ENCODE measurements at regions not wholly inside any gene's neighbourhood (a gene's known extent, or its start where the extent isn't known, plus 50 kb on each side); places are given as distances from the start of the nearest gene placed in this dataset.

- no peak overlapping the region for H3K27ac Mint-ChIP-seq
- no peaks in the 10 kb centered on the region for H3K36me3 ChIP-seq (ENCODE audit: control insufficient read depth, insufficient read depth, low read length)
- H3K27me3 Mint-ChIP-seq (ENCODE audit: low read depth in 2 of 2): no peaks in the 10 kb centered on the region
- no peaks in the 10 kb centered on the region for H3K36me3 Mint-ChIP-seq
- H3K9me3 ChIP-seq (ENCODE audit: control insufficient read depth, insufficient read depth, low read length): peaks cover 8% of the 10 kb centered on the region
- no peaks in the 10 kb centered on the region for H3K27me3 ChIP-seq (ENCODE audit: control insufficient read depth, insufficient read depth, low read length)
- TF ChIP-seq CTCF (IDR thresholded peaks at IDR 0.05): no peak
- H3K9me3 Mint-ChIP-seq: peaks cover 5 to 9% of the 10 kb centered on the region in 2 donors
- H3K4me3 Mint-ChIP-seq: no peak overlapping the region
- intact Hi-C loops (cut with micrococcal nuclease): no loop called here
- WGBS (ENCODE audit: insufficient coverage): 80% methylated on average over 5 of the region's 6 CpGs
- no peaks in the 10 kb centered on the region for H3K4me1 ChIP-seq (ENCODE audit: control insufficient read depth, insufficient read depth, low read length)
- no peak overlapping the region for H3K27ac ChIP-seq (ENCODE audit: low read length)
- no peaks in the 10 kb centered on the region for H3K4me1 Mint-ChIP-seq
- ATAC-seq (no peak), DNase-seq (no peak)
- H3K4me3 ChIP-seq (ENCODE audit: low read length): no peak overlapping the region
Measured at GRCh38 chr18:7307030-7307429, 76.1 kb downstream of the LRRC30 start.

DNA sequence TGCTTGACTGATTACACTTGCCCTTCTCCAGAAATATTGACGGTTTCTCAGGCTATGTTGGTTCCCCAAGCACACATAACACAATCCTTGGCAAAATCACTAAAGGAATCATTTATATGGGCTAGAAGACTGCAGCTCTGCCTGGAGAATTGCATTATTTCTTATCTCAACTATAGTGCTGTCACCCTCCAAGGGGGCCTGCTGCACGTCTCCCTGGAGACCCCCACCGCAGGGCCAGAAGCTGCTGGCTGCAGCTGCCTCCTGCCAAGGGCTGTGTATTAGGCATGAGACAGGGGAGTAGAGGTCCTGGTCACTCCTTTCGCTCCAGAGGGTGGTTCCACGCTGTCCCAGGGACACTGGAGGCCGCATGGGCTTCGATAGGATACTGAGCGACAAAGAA, 76.6 kb downstream of the LRRC30 start:
- peaks cover 8% of the 10 kb centered on the region for H3K9me3 ChIP-seq (ENCODE audit: control insufficient read depth, insufficient read depth, low read length)
- no peak overlapping the region for H3K27ac ChIP-seq (ENCODE audit: low read length)
- Mint-ChIP-seq H3K27ac (no peak overlapping the region), H3K27me3 (ENCODE audit: low read depth in 2 of 2) (no peaks in the 10 kb centered on the region), H3K9me3 (peaks cover 5 to 9% of the 10 kb centered on the region in 2 donors), H3K4me1 (no peaks in the 10 kb centered on the region), H3K36me3 (no peaks in the 10 kb centered on the region), H3K4me3 (no peak overlapping the region)
- no peaks in the 10 kb centered on the region for H3K27me3 ChIP-seq (ENCODE audit: control insufficient read depth, insufficient read depth, low read length)
- H3K4me3 ChIP-seq (ENCODE audit: low read length): no peak overlapping the region
- 88% methylated on average over 8 of the region's 8 CpGs for WGBS (ENCODE audit: insufficient coverage)
- no peaks in the 10 kb centered on the region for H3K36me3 ChIP-seq (ENCODE audit: control insufficient read depth, insufficient read depth, low read length)
- intact Hi-C loops (cut with micrococcal nuclease): no loop called here
- TF ChIP-seq CTCF (IDR thresholded peaks at IDR 0.05): no peak
- ATAC-seq (no peak), DNase-seq (no peak)
- H3K4me1 ChIP-seq (ENCODE audit: control insufficient read depth, insufficient read depth, low read length): no peaks in the 10 kb centered on the region

GRCh38 chr18:7317804-7318231, 86.9 kb downstream of the LRRC30 start:
- ATAC-seq: peak in 1 of 3 donors; percentile 6
- H3K36me3 Mint-ChIP-seq: no peaks in the 10 kb centered on the region
- H3K27ac ChIP-seq (ENCODE audit: low read length): no peak overlapping the region
- no peaks in the 10 kb centered on the region for H3K36me3 ChIP-seq (ENCODE audit: control insufficient read depth, insufficient read depth, low read length)
- no peaks in the 10 kb centered on the region for H3K9me3 ChIP-seq (ENCODE audit: control insufficient read depth, insufficient read depth, low read length)
- intact Hi-C loops (cut with micrococcal nuclease): no loop called here
- no peak overlapping the region for H3K4me3 Mint-ChIP-seq
- H3K4me1 Mint-ChIP-seq: no peaks in the 10 kb centered on the region
- no peaks in the 10 kb centered on the region for H3K27me3 ChIP-seq (ENCODE audit: control insufficient read depth, insufficient read depth, low read length)
- no peak overlapping the region for H3K4me3 ChIP-seq (ENCODE audit: low read length)
- WGBS (ENCODE audit: insufficient coverage): 87% methylated on average over 6 of the region's 6 CpGs
- no peak for DNase-seq
- TF ChIP-seq CTCF (IDR thresholded peaks at IDR 0.05): no peak
- no peak overlapping the region for H3K27ac Mint-ChIP-seq
- H3K4me1 ChIP-seq (ENCODE audit: control insufficient read depth, insufficient read depth, low read length): no peaks in the 10 kb centered on the region
- peaks cover 1 to 5% of the 10 kb centered on the region in 2 donors for H3K9me3 Mint-ChIP-seq
- H3K27me3 Mint-ChIP-seq (ENCODE audit: low read depth in 2 of 2): no peaks in the 10 kb centered on the region

GRCh38 chr18:7319161-7319560, 88.3 kb downstream of the LRRC30 start:
- no peaks in the 10 kb centered on the region for H3K4me1 ChIP-seq (ENCODE audit: control insufficient read depth, insufficient read depth, low read length)
- Mint-ChIP-seq H3K4me1 (no peaks in the 10 kb centered on the region), H3K27me3 (ENCODE audit: low read depth in 2 of 2) (no peaks in the 10 kb centered on the region), H3K4me3 (no peak overlapping the region), H3K9me3 (peaks cover 0 to 6% of the 10 kb centered on the region in 2 donors), H3K27ac (no peak overlapping the region), H3K36me3 (no peaks in the 10 kb centered on the region)
- DNase-seq (no peak), ATAC-seq (no peak)
- WGBS (ENCODE audit: insufficient coverage): 93% methylated on average over 10 of the region's 10 CpGs
- H3K36me3 ChIP-seq (ENCODE audit: control insufficient read depth, insufficient read depth, low read length): no peaks in the 10 kb centered on the region
- no peak for TF ChIP-seq CTCF (IDR thresholded peaks at IDR 0.05)
- intact Hi-C loops (cut with micrococcal nuclease): no loop called here
- H3K27me3 ChIP-seq (ENCODE audit: control insufficient read depth, insufficient read depth, low read length): no peaks in the 10 kb centered on the region
- H3K27ac ChIP-seq (ENCODE audit: low read length): no peak overlapping the region
- no peaks in the 10 kb centered on the region for H3K9me3 ChIP-seq (ENCODE audit: control insufficient read depth, insufficient read depth, low read length)
- H3K4me3 ChIP-seq (ENCODE audit: low read length): no peak overlapping the region
